PC-9 (cell line): ENCODE measurements at regions not wholly inside any gene's neighbourhood (a gene's known extent, or its start where the extent isn't known, plus 50 kb on each side); places are given as distances from the start of the nearest gene placed in this dataset.

Experiments used
- BruUV-seq: library from RNA; stranded (reverse); fragments of 400-500 nt; replicated peaks from 2 replicates; lab custom pipeline; 2021; lab: Mats Ljungman, UMichigan
- CTCF ChIA-PET: fragments of 300-600 bp; sonication (Branson Sonifier 250); formaldehyde crosslinking; loops from one replicate; lab custom pipeline; 2022; ENCODE audit warnings: antibody characterized with exemption; lab: Charles Lee
- POLR2A ChIA-PET: fragments of 300-600 bp; sonication (Branson Sonifier 250); formaldehyde crosslinking; loops from one replicate; lab custom pipeline; 2022; ENCODE audit warnings: antibody characterized with exemption; ENCODE audit not compliant: unreplicated experiment; lab: Charles Lee
- DNase-seq, 2 experiments: peaks; one replicate each; pipeline versions ENCODE4 v3.0.0 to v3.0.0-alpha.2; 2015 to 2022; ENCODE audit warnings: mixed read lengths in 1 of 2
- H2AFZ ChIP-seq: fragments of 200-600 bp; sonication (generic); 2 replicates; pipeline ENCODE4 v1.8.1; 2017; ENCODE audit warnings: antibody characterized with exemption
- H3F3A ChIP-seq: fragments of 200-600 bp; sonication (generic); 2 replicates; pipeline ENCODE4 v1.8.1; 2017; ENCODE audit warnings: antibody characterized with exemption, mild to moderate bottlenecking, low read depth; ENCODE audit not compliant: insufficient read depth
- H3K27ac ChIP-seq: fragments of 200-600 bp; sonication (generic); 2 replicates; pipeline ENCODE4 v1.6.1; 2016; ENCODE audit warnings: mixed run types
- H3K27me3 ChIP-seq: fragments of 200-600 bp; sonication (generic); 2 replicates; pipeline ENCODE4 v1.6.1; 2016; ENCODE audit warnings: low read depth, mixed run types; ENCODE audit not compliant: insufficient read depth
- H3K36me3 ChIP-seq: fragments of 200-600 bp; sonication (generic); 2 replicates; pipeline ENCODE4 v1.6.1; 2016; ENCODE audit warnings: low read depth, mixed run types
- H3K4me1 ChIP-seq: fragments of 200-600 bp; sonication (generic); replicated peaks from 2 replicates; pipeline ENCODE4 v1.6.1; 2016; ENCODE audit warnings: mixed run types; ENCODE audit not compliant: insufficient read depth
- H3K4me2 ChIP-seq: fragments of 200-600 bp; sonication (generic); 2 replicates; pipeline ENCODE4 v1.6.1; 2017; ENCODE audit warnings: mixed run types
- H3K4me3 ChIP-seq: fragments of 200-600 bp; sonication (generic); 2 replicates; pipeline ENCODE4 v1.6.1; 2016; ENCODE audit warnings: mixed run types
- H3K79me2 ChIP-seq: fragments of 200-600 bp; sonication (generic); 2 replicates; pipeline ENCODE4 v1.6.1; 2017; ENCODE audit warnings: low read depth, mixed run types
- H3K9me2 ChIP-seq: fragments of 200-600 bp; sonication (generic); 2 replicates; pipeline ENCODE4 v1.8.1; 2017; ENCODE audit warnings: mild to moderate bottlenecking; ENCODE audit not compliant: insufficient read depth
- H3K9me3 ChIP-seq: fragments of 200-600 bp; sonication (generic); 2 replicates; pipeline ENCODE4 v1.8.1; 2016; ENCODE audit warnings: low read depth; ENCODE audit not compliant: insufficient read depth
- H4K20me1 ChIP-seq: fragments of 200-600 bp; sonication (generic); 2 replicates; pipeline ENCODE4 v1.8.1; 2017; ENCODE audit not compliant: insufficient read depth
- CTCF ChIP-seq: fragments of 200-600 bp; sonication (generic); conservative IDR thresholded peaks from 2 replicates; pipeline ENCODE4 v1.6.1; 2017; ENCODE audit warnings: mixed run types, antibody characterized with exemption, mild to moderate bottlenecking, moderate library complexity
- EZH2 ChIP-seq: fragments of 200-600 bp; sonication (generic); IDR thresholded peaks from 2 replicates; pipeline ENCODE4 v1.8.0; 2017; ENCODE audit warnings: antibody characterized with exemption, low read depth
- intact Hi-C: fragments of 100-400 bp; cut with micrococcal nuclease; formaldehyde crosslinking; loops from one replicate; pipeline ENCODE4 v1.10.0; 2022; ENCODE audit not compliant: unreplicated experiment

GRCh38 chr14:101350691-101351090, 210.6 kb upstream of the DIO3 start:
- H3K27me3 ChIP-seq: no peaks in the 10 kb centered on the region
- no peaks in the 10 kb centered on the region for H3F3A ChIP-seq
- H3K79me2 ChIP-seq: no peaks in the 10 kb centered on the region
- H2AFZ ChIP-seq: no peak overlapping the region
- ChIA-PET POLR2A (no interaction called here), CTCF (no interaction called here)
- TF ChIP-seq CTCF (no peak), EZH2 (no peak)
- no peaks in the 10 kb centered on the region for H3K36me3 ChIP-seq
- H3K27ac ChIP-seq: no peak overlapping the region
- DNase-seq: no peak
- H4K20me1 ChIP-seq: no peaks in the 10 kb centered on the region
- no peaks in the 10 kb centered on the region for H3K9me2 ChIP-seq
- no TSS peak for BruUV-seq
- H3K4me2 ChIP-seq: no peak overlapping the region
- H3K9me3 ChIP-seq: peaks cover 7% of the 10 kb centered on the region
- H3K4me1 ChIP-seq: no peaks in the 10 kb centered on the region
- intact Hi-C loops: no loop called here
- no peak overlapping the region for H3K4me3 ChIP-seq

GRCh38 chr14:101351146-101351545, 210.1 kb upstream of the DIO3 start:
- Histone ChIP-seq H2AFZ (no peak overlapping the region), H3K4me2 (no peak overlapping the region), H3K4me3 (no peak overlapping the region), H3K27me3 (no peaks in the 10 kb centered on the region), H4K20me1 (no peaks in the 10 kb centered on the region), H3K9me3 (peaks cover 7% of the 10 kb centered on the region), H3K4me1 (no peaks in the 10 kb centered on the region), H3K79me2 (no peaks in the 10 kb centered on the region), H3K9me2 (no peaks in the 10 kb centered on the region), H3F3A (no peaks in the 10 kb centered on the region), H3K27ac (no peak overlapping the region), H3K36me3 (no peaks in the 10 kb centered on the region)
- ChIA-PET CTCF (no interaction called here), POLR2A (no interaction called here)
- no peak for TF ChIP-seq EZH2
- TF ChIP-seq CTCF: no peak
- BruUV-seq: no TSS peak
- intact Hi-C loops: no loop called here
- DNase-seq: no peak

- intact Hi-C loops: no loop called here
- Histone ChIP-seq H3K4me3 (no peak overlapping the region), H3K79me2 (no peaks in the 10 kb centered on the region), H3K27ac (no peak overlapping the region), H4K20me1 (no peaks in the 10 kb centered on the region), H3K9me3 (peaks cover 7% of the 10 kb centered on the region), H3K4me1 (no peaks in the 10 kb centered on the region), H3K4me2 (no peak overlapping the region), H3F3A (no peaks in the 10 kb centered on the region), H2AFZ (no peak overlapping the region), H3K9me2 (no peaks in the 10 kb centered on the region), H3K36me3 (no peaks in the 10 kb centered on the region), H3K27me3 (no peaks in the 10 kb centered on the region)
- CTCF ChIA-PET: no interaction called here
- BruUV-seq: no TSS peak
- TF ChIP-seq EZH2: no peak
- TF ChIP-seq CTCF: no peak
- no peak for DNase-seq
- POLR2A ChIA-PET: no interaction called here
Measured at GRCh38 chr14:101351769-101352168, 209.5 kb upstream of the DIO3 start.
